ENCODE measurements at regions not wholly inside any gene's neighbourhood (a gene's known extent, or its start where the extent isn't known, plus 50 kb on each side); places are given as distances from the start of the nearest gene placed in this dataset.

- no peak for DNase-seq (ENCODE audit: low spot score)
Measured at GRCh38 chr20:56925082-56925830, 296.1 kb downstream of the TFAP2C start.

GRCh38 chr20:56925831-56926170 lies 296.7 kb downstream of the TFAP2C start:
- no peak for DNase-seq (ENCODE audit: low spot score)

GRCh38 chr20:56926501-56926900 lies 297.4 kb downstream of the TFAP2C start:
- no peak for DNase-seq (ENCODE audit: low spot score)

GRCh38 chr20:56927127-56927526 lies 298.0 kb downstream of the TFAP2C start:
- no peak for DNase-seq (ENCODE audit: low spot score)

GRCh38 chr20:56928007-56928406 lies 298.9 kb downstream of the TFAP2C start:
- DNase-seq (ENCODE audit: low spot score) = no peak

GRCh38 chr20:56929606-56930005 lies 300.5 kb downstream of the TFAP2C start:
- no peak for DNase-seq (ENCODE audit: low spot score)

GRCh38 chr20:56930876-56931275 lies 301.8 kb downstream of the TFAP2C start:
- no peak for DNase-seq (ENCODE audit: low spot score)

- no peak for DNase-seq (ENCODE audit: low spot score)
Measured at GRCh38 chr20:56932575-56933330, 303.6 kb downstream of the TFAP2C start.

GRCh38 chr20:56933331-56933698 lies 304.2 kb downstream of the TFAP2C start:
- peak; percentile 30 for DNase-seq (ENCODE audit: low spot score)

GRCh38 chr20:56934888-56935287 lies 305.8 kb downstream of the TFAP2C start:
- DNase-seq (ENCODE audit: low spot score) = no peak

GRCh38 chr20:56940466-56940865 lies 311.4 kb downstream of the TFAP2C start:
- DNase-seq (ENCODE audit: low spot score) = no peak

GRCh38 chr20:56941101-56941686 lies 312.1 kb downstream of the TFAP2C start:
- no peak for DNase-seq (ENCODE audit: low spot score)

- DNase-seq (ENCODE audit: low spot score) = no peak
Measured at GRCh38 chr20:56943946-56944945, 315.1 kb downstream of the TFAP2C start.

GRCh38 chr20:56945057-56945456 lies 316.0 kb downstream of the TFAP2C start:
- DNase-seq (ENCODE audit: low spot score) = no peak

GRCh38 chr20:56945901-56946300 lies 316.8 kb downstream of the TFAP2C start:
- no peak for DNase-seq (ENCODE audit: low spot score)

GRCh38 chr20:56949318-56949717 lies 317.1 kb downstream of the BMP7 start:
- peak; percentile 45 for DNase-seq (ENCODE audit: low spot score)

- DNase-seq (ENCODE audit: low spot score) = no peak
Measured at GRCh38 chr20:56952258-56953047, 314.0 kb downstream of the BMP7 start.

- peak; percentile 42 for DNase-seq (ENCODE audit: low spot score)
Measured at GRCh38 chr20:56953048-56953586, 313.3 kb downstream of the BMP7 start.

- DNase-seq (ENCODE audit: low spot score) = no peak
Measured at GRCh38 chr20:56954797-56955196, 311.6 kb downstream of the BMP7 start.

GRCh38 chr20:56955680-56956079 lies 310.8 kb downstream of the BMP7 start:
- no peak for DNase-seq (ENCODE audit: low spot score)

GRCh38 chr20:56956534-56956933 lies 309.9 kb downstream of the BMP7 start:
- DNase-seq (ENCODE audit: low spot score) = no peak

Measured in SW480 (cell line).